C4-2B (cell line): ENCODE measurements at regions not wholly inside any gene's neighbourhood (a gene's known extent, or its start where the extent isn't known, plus 50 kb on each side); places are given as distances from the start of the nearest gene placed in this dataset.

Source experiments
- H3K27ac ChIP-seq: fragments of 450-650 bp; 2 replicates; pipeline ENCODE4 v1.5.1; 2017
- ZFX ChIP-seq: fragments of 450-650 bp; IDR thresholded peaks from 2 replicates; pipeline ENCODE4 v1.6.1; 2017
- TF ChIP-seq, protein P1 (sequence below): fragments of 450-650 bp; conservative IDR thresholded peaks from 2 replicates; pipeline ENCODE4 v1.5.1; 2017; ENCODE audit warnings: mild to moderate bottlenecking

DNA sequence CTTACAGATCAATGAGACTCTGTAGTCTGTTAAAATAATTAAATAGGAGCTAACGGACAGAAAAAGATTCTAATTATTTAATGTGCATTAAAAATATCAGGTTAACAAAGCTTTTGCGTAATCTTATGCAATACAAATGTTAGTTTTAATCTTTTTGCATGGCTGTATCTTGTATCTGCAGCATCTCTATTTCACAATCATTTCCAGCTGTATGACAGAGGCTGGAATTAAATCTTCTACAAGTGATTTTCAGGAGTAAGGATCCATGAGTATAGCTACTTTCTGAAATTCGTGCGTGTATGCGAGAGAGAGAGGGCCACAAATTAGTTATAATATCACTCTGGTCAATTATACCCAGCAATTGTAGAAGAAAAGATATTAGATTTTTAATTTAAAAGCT is 1446.8 kb downstream of the NCAM2 start:
- TF ChIP-seq, protein P1, sequence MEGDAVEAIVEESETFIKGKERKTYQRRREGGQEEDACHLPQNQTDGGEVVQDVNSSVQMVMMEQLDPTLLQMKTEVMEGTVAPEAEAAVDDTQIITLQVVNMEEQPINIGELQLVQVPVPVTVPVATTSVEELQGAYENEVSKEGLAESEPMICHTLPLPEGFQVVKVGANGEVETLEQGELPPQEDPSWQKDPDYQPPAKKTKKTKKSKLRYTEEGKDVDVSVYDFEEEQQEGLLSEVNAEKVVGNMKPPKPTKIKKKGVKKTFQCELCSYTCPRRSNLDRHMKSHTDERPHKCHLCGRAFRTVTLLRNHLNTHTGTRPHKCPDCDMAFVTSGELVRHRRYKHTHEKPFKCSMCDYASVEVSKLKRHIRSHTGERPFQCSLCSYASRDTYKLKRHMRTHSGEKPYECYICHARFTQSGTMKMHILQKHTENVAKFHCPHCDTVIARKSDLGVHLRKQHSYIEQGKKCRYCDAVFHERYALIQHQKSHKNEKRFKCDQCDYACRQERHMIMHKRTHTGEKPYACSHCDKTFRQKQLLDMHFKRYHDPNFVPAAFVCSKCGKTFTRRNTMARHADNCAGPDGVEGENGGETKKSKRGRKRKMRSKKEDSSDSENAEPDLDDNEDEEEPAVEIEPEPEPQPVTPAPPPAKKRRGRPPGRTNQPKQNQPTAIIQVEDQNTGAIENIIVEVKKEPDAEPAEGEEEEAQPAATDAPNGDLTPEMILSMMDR, result no peak
- TF ChIP-seq ZFX, result no peak
- H3K27ac ChIP-seq, result no peak overlapping the region

DNA sequence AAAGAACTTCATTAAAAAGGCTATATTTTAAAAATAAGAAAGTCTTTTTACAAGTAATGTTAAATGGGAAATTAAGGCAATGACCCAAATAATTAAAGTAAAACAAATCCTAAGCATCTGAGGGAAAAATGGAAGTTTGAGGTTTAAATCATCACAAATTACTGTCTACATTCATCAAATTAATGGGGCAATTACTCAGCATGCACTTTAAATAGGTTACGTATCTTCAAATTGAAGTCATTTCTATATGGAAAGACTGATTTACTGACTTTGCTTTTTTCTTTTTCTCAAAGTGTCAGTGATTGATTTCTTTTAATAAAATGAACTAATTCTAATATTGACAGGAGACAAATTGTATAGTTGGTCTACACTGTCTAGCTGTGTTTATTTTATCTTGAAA is 1452.3 kb downstream of the NCAM2 start:
- no peak overlapping the region for H3K27ac ChIP-seq
- TF ChIP-seq, protein P1, result no peak
- TF ChIP-seq ZFX, result no peak

DNA sequence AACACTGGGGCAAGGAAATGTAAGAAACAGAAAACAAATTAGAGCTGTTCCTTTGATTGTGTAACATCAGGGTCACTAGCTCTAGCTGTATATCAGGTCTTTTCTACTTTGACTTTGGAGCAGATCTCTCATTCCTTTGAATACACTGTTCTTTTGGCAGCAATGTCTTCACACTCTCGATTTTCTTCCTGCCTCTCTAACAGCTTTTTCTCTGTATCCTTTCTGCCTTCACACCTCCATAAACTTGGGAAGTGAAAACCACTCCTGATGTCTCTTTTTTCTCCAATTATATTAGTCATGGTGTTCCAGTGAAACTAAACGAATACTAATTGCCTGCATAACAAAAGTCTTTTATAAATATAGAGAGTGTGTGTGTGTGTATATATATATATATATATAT is 1458.0 kb downstream of the NCAM2 start:
- TF ChIP-seq, protein P1, result no peak
- TF ChIP-seq ZFX, result no peak
- H3K27ac ChIP-seq, result no peak overlapping the region

DNA sequence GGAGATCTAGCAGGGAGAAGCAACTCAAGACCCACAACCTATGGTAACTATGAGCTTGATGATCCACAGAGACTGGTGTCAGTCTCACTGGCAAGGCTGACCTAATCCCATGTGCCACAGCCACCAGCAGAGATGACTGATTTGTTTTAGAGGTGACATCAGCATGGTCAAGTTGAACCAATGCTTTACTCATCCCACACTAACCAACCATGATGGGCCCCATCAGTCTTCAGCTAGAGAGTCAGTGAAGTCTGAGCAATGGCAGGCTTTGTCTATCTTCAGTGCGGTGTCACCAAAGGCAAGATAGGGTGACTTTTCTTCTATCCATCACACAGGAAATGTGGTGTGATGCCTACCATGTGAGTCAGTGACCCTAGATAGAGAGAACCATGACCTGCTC is 1470.7 kb downstream of the NCAM2 start:
- TF ChIP-seq, protein P1, result no peak
- no peak for TF ChIP-seq ZFX
- no peak overlapping the region for H3K27ac ChIP-seq

DNA sequence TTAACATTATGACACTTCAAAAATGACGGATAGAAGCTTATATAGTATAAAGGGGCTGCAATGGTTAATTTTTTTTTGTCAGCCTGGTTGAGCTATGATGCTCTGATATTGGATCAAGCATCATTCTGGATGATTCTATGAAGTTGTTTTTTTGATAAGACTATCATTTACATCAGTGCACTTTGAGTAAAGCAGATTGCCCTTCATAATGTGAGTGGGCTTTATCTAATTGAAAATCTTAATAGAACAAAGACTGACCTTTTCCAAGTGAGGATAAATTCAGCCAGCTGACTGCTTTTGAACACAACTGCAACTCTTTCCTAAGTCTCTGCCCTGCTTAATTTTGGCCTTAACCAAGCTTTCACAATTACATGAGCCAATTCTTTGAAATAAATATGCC is 1476.2 kb downstream of the NCAM2 start:
- no peak overlapping the region for H3K27ac ChIP-seq
- TF ChIP-seq, protein P1, result no peak
- TF ChIP-seq ZFX, result no peak

DNA sequence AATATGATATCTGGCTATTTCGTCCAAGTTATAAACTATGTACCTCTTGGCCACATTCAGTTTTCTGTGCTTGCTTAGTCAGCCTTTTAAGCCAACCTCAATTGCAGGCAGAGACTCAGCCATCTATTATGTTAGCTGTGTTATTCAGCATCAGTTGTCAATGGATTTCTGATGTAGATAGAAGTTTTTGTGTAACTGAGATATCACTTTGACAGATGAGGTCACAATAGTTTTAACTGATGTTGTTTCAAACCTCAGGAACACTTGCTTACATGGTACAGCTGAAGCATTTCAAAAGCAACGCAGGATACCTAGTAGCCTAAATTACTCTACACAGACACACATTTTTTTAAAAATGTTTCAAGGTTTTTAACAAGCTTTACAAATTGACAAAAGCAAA is 1478.0 kb downstream of the NCAM2 start:
- no peak for TF ChIP-seq ZFX
- TF ChIP-seq, protein P1, result no peak
- no peak overlapping the region for H3K27ac ChIP-seq

DNA sequence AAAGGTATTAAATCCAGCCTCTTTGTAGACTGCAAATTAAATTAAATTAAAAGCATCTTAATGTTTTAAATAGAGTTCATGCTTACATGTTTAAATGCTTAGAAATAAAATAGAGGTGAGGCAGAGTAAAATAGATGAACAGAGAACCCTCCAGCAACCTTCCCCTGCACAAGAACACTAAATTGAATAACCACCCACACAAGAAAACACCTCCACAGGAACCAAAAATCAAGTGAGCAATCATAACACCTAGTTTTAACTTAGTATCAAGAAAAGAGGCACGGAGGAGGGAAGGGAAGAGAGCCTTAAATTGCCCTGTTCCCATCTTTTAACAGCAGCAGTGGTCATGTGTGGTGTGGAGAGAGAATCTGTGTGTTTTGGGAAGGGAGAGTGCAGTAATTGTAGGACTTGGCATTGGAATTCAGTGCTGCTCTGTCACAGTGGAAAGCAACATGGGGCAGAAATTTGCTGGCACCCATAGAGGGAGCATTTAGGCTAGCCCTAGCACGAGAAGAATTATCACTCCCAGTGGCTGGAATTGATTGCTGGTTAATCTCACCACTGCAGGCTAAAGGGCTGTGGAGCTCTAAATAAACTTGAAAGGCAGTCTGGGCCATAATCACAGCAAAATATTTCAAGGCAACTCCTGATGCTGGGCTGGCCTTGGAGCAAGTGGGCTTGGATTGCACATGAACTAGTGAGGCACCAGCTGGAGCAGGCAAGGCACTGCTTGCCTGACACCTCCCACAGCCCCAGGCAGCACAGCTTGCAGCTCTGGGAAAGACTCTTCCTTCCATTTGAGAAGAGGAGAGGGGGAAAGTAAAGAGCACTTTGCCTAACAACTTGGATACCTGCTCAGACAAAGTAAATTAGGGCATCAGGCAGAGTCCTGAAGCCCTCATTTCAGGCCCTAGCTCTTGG is 1478.8 kb downstream of the NCAM2 start:
- H3K27ac ChIP-seq, result no peak overlapping the region
- TF ChIP-seq ZFX, result no peak
- TF ChIP-seq, protein P1, result no peak
